CD4-positive, CD25-positive, alpha-beta regulatory T cell (primary cell): ENCODE measurements at regions not wholly inside any gene's neighbourhood (a gene's known extent, or its start where the extent isn't known, plus 50 kb on each side); places are given as distances from the start of the nearest gene placed in this dataset.

Experiments
- ATAC-seq, 2 donors: fragments of 150-1000 bp; cut with Tn5 transposase; one replicate each; pipeline ENCODE4 v1.10.0; 2021; ENCODE audit warnings: low read depth in 2 of 2, moderate number of reproducible peaks in 2 of 2, moderate library complexity in 1 of 2
- DNase-seq, 3 donors: peaks; one replicate each; pipeline versions ENCODE4 v3.0.0 to v3.0.0-alpha.2; 2012 to 2022; ENCODE audit warnings: mixed read lengths in 1 of 3
- H3K27ac ChIP-seq: one replicate; pipeline ENCODE4 v1.7.0; 2013; ENCODE audit warnings: mild to moderate bottlenecking, low read length; ENCODE audit not compliant: insufficient read depth, poor library complexity, severe bottlenecking
- H3K27me3 ChIP-seq: one replicate; pipeline ENCODE4 v1.7.0; 2013; ENCODE audit warnings: low read length; ENCODE audit not compliant: control insufficient read depth, insufficient read depth
- H3K36me3 ChIP-seq: one replicate; pipeline ENCODE4 v1.7.0; 2013; ENCODE audit warnings: mild to moderate bottlenecking, low read length, moderate library complexity; ENCODE audit not compliant: control insufficient read depth, insufficient read depth
- H3K4me1 ChIP-seq: 2 replicates; pipeline ENCODE4 v1.7.0; 2013; ENCODE audit warnings: mild to moderate bottlenecking, low read length; ENCODE audit not compliant: insufficient read depth, control insufficient read depth, poor library complexity, severe bottlenecking
- H3K4me3 ChIP-seq: one replicate; pipeline ENCODE4 v1.7.0; 2013; ENCODE audit warnings: low read depth, mild to moderate bottlenecking, low read length, moderate library complexity
- H3K9me3 ChIP-seq, 2 experiments: 1 replicate in 1 of 2; 2 replicates in 1 of 2; pipeline ENCODE4 v1.7.0; 2013; ENCODE audit warnings: low read length in 2 of 2, mild to moderate bottlenecking in 1 of 2, moderate library complexity in 1 of 2; ENCODE audit not compliant: control insufficient read depth in 2 of 2
- H3K27ac Mint-ChIP-seq, 3 donors: one replicate each; pipeline ENCODE4 v1.8.0; 2020 to 2022; ENCODE audit warnings: mild to moderate bottlenecking in 3 of 3, mixed read lengths in 3 of 3, moderate library complexity in 2 of 3
- H3K27me3 Mint-ChIP-seq: one replicate; pipeline ENCODE4 v1.8.0; 2022; ENCODE audit warnings: mild to moderate bottlenecking, mixed read lengths
- H3K36me3 Mint-ChIP-seq: one replicate; pipeline ENCODE4 v1.8.0; 2020; ENCODE audit warnings: mixed read lengths
- H3K4me1 Mint-ChIP-seq, 4 donors: one replicate each; pipeline ENCODE4 v1.8.0; 2020 to 2022; ENCODE audit warnings: mixed read lengths in 4 of 4, mild to moderate bottlenecking in 1 of 4
- H3K4me3 Mint-ChIP-seq, 4 donors: one replicate each; pipeline ENCODE4 v1.8.0; 2020 to 2022; ENCODE audit warnings: mild to moderate bottlenecking in 4 of 4, mixed read lengths in 4 of 4, moderate library complexity in 3 of 4
- H3K9me3 Mint-ChIP-seq, 7 donors: one replicate each; pipeline ENCODE4 v1.8.0; 2020 to 2022; ENCODE audit warnings: mixed read lengths in 7 of 7, mild to moderate bottlenecking in 3 of 7, moderate library complexity in 2 of 7

GRCh38 chr2:183426825-183427224 lies 302.6 kb downstream of the NUP35 start:
- Mint-ChIP-seq H3K36me3 (no peaks in the 10 kb centered on the region), H3K9me3 (peaks cover 4 to 29% (median 12%) of the 10 kb centered on the region in 7 donors)

GRCh38 chr2:183427558-183427957 lies 303.3 kb downstream of the NUP35 start:
- no peak overlapping the region for H3K4me3 ChIP-seq
- H3K27ac Mint-ChIP-seq, result no peak overlapping the region
- ATAC-seq (no peak), DNase-seq (no peak)
- H3K4me1 Mint-ChIP-seq, result no peaks in the 10 kb centered on the region
- no peaks in the 10 kb centered on the region for H3K36me3 Mint-ChIP-seq
- peaks cover 0 to 6% of the 10 kb centered on the region in 2 experiments for H3K9me3 ChIP-seq
- no peaks in the 10 kb centered on the region for H3K36me3 ChIP-seq
- no peaks in the 10 kb centered on the region for H3K4me1 ChIP-seq
- peaks cover 4 to 24% (median 12%) of the 10 kb centered on the region in 7 donors for H3K9me3 Mint-ChIP-seq
- H3K27me3 ChIP-seq, result no peaks in the 10 kb centered on the region
- no peak overlapping the region for H3K27ac ChIP-seq
- H3K27me3 Mint-ChIP-seq, result no peaks in the 10 kb centered on the region
- no peak overlapping the region for H3K4me3 Mint-ChIP-seq

More at GRCh38 chr2:183426825-183427224, 302.6 kb downstream of the NUP35 start:
- no peak overlapping the region for H3K4me3 Mint-ChIP-seq
- DNase-seq, result no peak
- no peak for ATAC-seq
- H3K4me1 Mint-ChIP-seq, result no peaks in the 10 kb centered on the region
- H3K27ac Mint-ChIP-seq, result no peak overlapping the region
- no peak overlapping the region for H3K4me3 ChIP-seq
- H3K4me1 ChIP-seq, result no peaks in the 10 kb centered on the region
- peaks cover 0 to 6% of the 10 kb centered on the region in 2 experiments for H3K9me3 ChIP-seq
- no peak overlapping the region for H3K27ac ChIP-seq
- no peaks in the 10 kb centered on the region for H3K36me3 ChIP-seq
- no peaks in the 10 kb centered on the region for H3K27me3 ChIP-seq
- H3K27me3 Mint-ChIP-seq, result no peaks in the 10 kb centered on the region

- DNase-seq, result no peak
- Mint-ChIP-seq H3K4me1 (no peaks in the 10 kb centered on the region), H3K27ac (no peak overlapping the region), H3K27me3 (no peaks in the 10 kb centered on the region), H3K9me3 (peaks cover 4 to 24% (median 11%) of the 10 kb centered on the region in 7 donors), H3K4me3 (no peak overlapping the region), H3K36me3 (no peaks in the 10 kb centered on the region)
- Histone ChIP-seq H3K4me1 (no peaks in the 10 kb centered on the region), H3K9me3 (peaks cover 0 to 6% of the 10 kb centered on the region in 2 experiments), H3K4me3 (no peak overlapping the region), H3K27me3 (no peaks in the 10 kb centered on the region), H3K27ac (no peak overlapping the region), H3K36me3 (no peaks in the 10 kb centered on the region)
- ATAC-seq, result no peak
Measured at GRCh38 chr2:183428881-183429280, 304.6 kb downstream of the NUP35 start.

- Histone ChIP-seq H3K27ac (no peak overlapping the region), H3K4me1 (no peaks in the 10 kb centered on the region), H3K4me3 (no peak overlapping the region), H3K9me3 (no peaks in the 10 kb centered on the region), H3K36me3 (no peaks in the 10 kb centered on the region), H3K27me3 (no peaks in the 10 kb centered on the region)
- H3K27ac Mint-ChIP-seq, result no peak overlapping the region
- H3K36me3 Mint-ChIP-seq, result no peaks in the 10 kb centered on the region
- ATAC-seq (no peak), DNase-seq (no peak)
- peaks cover 1 to 13% (median 6%) of the 10 kb centered on the region in 7 donors for H3K9me3 Mint-ChIP-seq
- H3K27me3 Mint-ChIP-seq, result no peaks in the 10 kb centered on the region
- H3K4me1 Mint-ChIP-seq, result no peaks in the 10 kb centered on the region
- H3K4me3 Mint-ChIP-seq, result no peak overlapping the region
Measured at GRCh38 chr2:183438541-183438940, 314.3 kb downstream of the NUP35 start.

GRCh38 chr2:183455056-183455455 lies 330.8 kb downstream of the NUP35 start:
- Mint-ChIP-seq H3K4me3 (no peak overlapping the region), H3K27ac (no peak overlapping the region), H3K27me3 (no peaks in the 10 kb centered on the region), H3K36me3 (no peaks in the 10 kb centered on the region), H3K4me1 (no peaks in the 10 kb centered on the region), H3K9me3 (peaks cover 0 to 30% (median 5%) of the 10 kb centered on the region in 7 donors)
- Histone ChIP-seq H3K9me3 (no peaks in the 10 kb centered on the region), H3K27ac (no peak overlapping the region), H3K27me3 (no peaks in the 10 kb centered on the region), H3K36me3 (no peaks in the 10 kb centered on the region), H3K4me3 (no peak overlapping the region), H3K4me1 (no peaks in the 10 kb centered on the region)
- ATAC-seq, result no peak
- DNase-seq, result no peak

GRCh38 chr2:183456177-183456576 lies 331.9 kb downstream of the NUP35 start:
- Mint-ChIP-seq H3K27me3 (no peaks in the 10 kb centered on the region), H3K4me3 (no peak overlapping the region), H3K36me3 (no peaks in the 10 kb centered on the region), H3K9me3 (peaks cover 0 to 23% (median 6%) of the 10 kb centered on the region in 7 donors), H3K4me1 (no peaks in the 10 kb centered on the region), H3K27ac (no peak overlapping the region)
- DNase-seq (no peak), ATAC-seq (no peak)
- H3K36me3 ChIP-seq, result no peaks in the 10 kb centered on the region
- H3K27me3 ChIP-seq, result no peaks in the 10 kb centered on the region
- H3K9me3 ChIP-seq, result no peaks in the 10 kb centered on the region
- H3K27ac ChIP-seq, result no peak overlapping the region
- no peak overlapping the region for H3K4me3 ChIP-seq
- H3K4me1 ChIP-seq, result no peaks in the 10 kb centered on the region

- Histone ChIP-seq H3K4me3 (no peak overlapping the region), H3K4me1 (no peaks in the 10 kb centered on the region), H3K27me3 (no peaks in the 10 kb centered on the region), H3K36me3 (no peaks in the 10 kb centered on the region), H3K9me3 (no peaks in the 10 kb centered on the region), H3K27ac (no peak overlapping the region)
- H3K36me3 Mint-ChIP-seq, result no peaks in the 10 kb centered on the region
- DNase-seq (no peak), ATAC-seq (no peak)
- peaks cover 3 to 21% (median 9%) of the 10 kb centered on the region in 7 donors for H3K9me3 Mint-ChIP-seq
- no peak overlapping the region for H3K4me3 Mint-ChIP-seq
- no peak overlapping the region for H3K27ac Mint-ChIP-seq
- H3K4me1 Mint-ChIP-seq, result no peaks in the 10 kb centered on the region
- H3K27me3 Mint-ChIP-seq, result no peaks in the 10 kb centered on the region
Measured at GRCh38 chr2:183458460-183458859, 334.2 kb downstream of the NUP35 start.

GRCh38 chr2:183459466-183459865 lies 335.2 kb downstream of the NUP35 start:
- Histone ChIP-seq H3K27ac (no peak overlapping the region), H3K36me3 (no peaks in the 10 kb centered on the region), H3K27me3 (no peaks in the 10 kb centered on the region), H3K4me1 (no peaks in the 10 kb centered on the region), H3K9me3 (no peaks in the 10 kb centered on the region), H3K4me3 (no peak overlapping the region)
- Mint-ChIP-seq H3K27me3 (no peaks in the 10 kb centered on the region), H3K36me3 (no peaks in the 10 kb centered on the region), H3K27ac (no peak overlapping the region), H3K9me3 (peaks cover 3 to 18% (median 9%) of the 10 kb centered on the region in 7 donors), H3K4me3 (no peak overlapping the region), H3K4me1 (no peaks in the 10 kb centered on the region)
- no peak for DNase-seq
- ATAC-seq, result no peak
